ENCODE measurements at regions not wholly inside any gene's neighbourhood (a gene's known extent, or its start where the extent isn't known, plus 50 kb on each side); places are given as distances from the start of the nearest gene placed in this dataset.

GRCh38 chr18:76710646-76711520 is 111.5 kb upstream of the ZNF236 start:
- TF ChIP-seq ZFP3 (CRISPR knock-in tag; IDR thresholded peaks at IDR 0.05), result no peak
- no peak for TF ChIP-seq CREB5 (CRISPR knock-in tag; IDR thresholded peaks at IDR 0.05; ENCODE audit: low read depth)

All from SK-N-SH treated with all-trans-retinoic acid at 6 μM for 48 hours (cell line).